ENCODE measurements at regions not wholly inside any gene's neighbourhood (a gene's known extent, or its start where the extent isn't known, plus 50 kb on each side); places are given as distances from the start of the nearest gene placed in this dataset.

- Histone ChIP-seq H3K27ac (ENCODE audit: low read length) (no peak overlapping the region), H2AFZ (ENCODE audit: low read depth, low read length) (no peak overlapping the region), H3K36me3 (replicated peaks; ENCODE audit: low read depth, low read length) (no peaks in the 10 kb centered on the region), H3K9me3 (ENCODE audit: insufficient read depth, low read length) (no peaks in the 10 kb centered on the region), H3K79me2 (ENCODE audit: low read length) (no peaks in the 10 kb centered on the region), H3K4me2 (ENCODE audit: low read length) (no peak overlapping the region), H3K9ac (ENCODE audit: low read length) (no peak overlapping the region), H3K27me3 (ENCODE audit: low read depth, low read length) (no peaks in the 10 kb centered on the region), H3K4me3 (ENCODE audit: low read length) (no peak overlapping the region), H4K20me1 (ENCODE audit: insufficient read depth, low read length) (no peaks in the 10 kb centered on the region), H3K4me1 (ENCODE audit: low read length) (no peaks in the 10 kb centered on the region)
- TF ChIP-seq, protein P1, sequence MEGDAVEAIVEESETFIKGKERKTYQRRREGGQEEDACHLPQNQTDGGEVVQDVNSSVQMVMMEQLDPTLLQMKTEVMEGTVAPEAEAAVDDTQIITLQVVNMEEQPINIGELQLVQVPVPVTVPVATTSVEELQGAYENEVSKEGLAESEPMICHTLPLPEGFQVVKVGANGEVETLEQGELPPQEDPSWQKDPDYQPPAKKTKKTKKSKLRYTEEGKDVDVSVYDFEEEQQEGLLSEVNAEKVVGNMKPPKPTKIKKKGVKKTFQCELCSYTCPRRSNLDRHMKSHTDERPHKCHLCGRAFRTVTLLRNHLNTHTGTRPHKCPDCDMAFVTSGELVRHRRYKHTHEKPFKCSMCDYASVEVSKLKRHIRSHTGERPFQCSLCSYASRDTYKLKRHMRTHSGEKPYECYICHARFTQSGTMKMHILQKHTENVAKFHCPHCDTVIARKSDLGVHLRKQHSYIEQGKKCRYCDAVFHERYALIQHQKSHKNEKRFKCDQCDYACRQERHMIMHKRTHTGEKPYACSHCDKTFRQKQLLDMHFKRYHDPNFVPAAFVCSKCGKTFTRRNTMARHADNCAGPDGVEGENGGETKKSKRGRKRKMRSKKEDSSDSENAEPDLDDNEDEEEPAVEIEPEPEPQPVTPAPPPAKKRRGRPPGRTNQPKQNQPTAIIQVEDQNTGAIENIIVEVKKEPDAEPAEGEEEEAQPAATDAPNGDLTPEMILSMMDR (IDR thresholded peaks at IDR 0.05; ENCODE audit: low read depth, low read length) = no peak
- no peak for TF ChIP-seq EZH2phosphoT487 (IDR thresholded peaks at IDR 0.05; ENCODE audit: low read depth)
Measured at GRCh38 chr5:135106610-135107471, 72.8 kb upstream of the PITX1 start.

- Histone ChIP-seq H4K20me1 (ENCODE audit: insufficient read depth, low read length) (no peaks in the 10 kb centered on the region), H3K27me3 (ENCODE audit: low read depth, low read length) (no peaks in the 10 kb centered on the region), H3K79me2 (ENCODE audit: low read length) (no peaks in the 10 kb centered on the region), H3K9me3 (ENCODE audit: insufficient read depth, low read length) (no peaks in the 10 kb centered on the region), H3K4me2 (ENCODE audit: low read length) (no peak overlapping the region), H3K36me3 (replicated peaks; ENCODE audit: low read depth, low read length) (no peaks in the 10 kb centered on the region), H3K27ac (ENCODE audit: low read length) (no peak overlapping the region), H3K4me1 (ENCODE audit: low read length) (no peaks in the 10 kb centered on the region), H2AFZ (ENCODE audit: low read depth, low read length) (no peak overlapping the region), H3K9ac (ENCODE audit: low read length) (no peak overlapping the region), H3K4me3 (ENCODE audit: low read length) (no peak overlapping the region)
- TF ChIP-seq, protein P1 (IDR thresholded peaks at IDR 0.05; ENCODE audit: low read depth, low read length) = no peak
- no peak for TF ChIP-seq EZH2phosphoT487 (IDR thresholded peaks at IDR 0.05; ENCODE audit: low read depth)
Measured at GRCh38 chr5:135106136-135106535, 72.1 kb upstream of the PITX1 start.

DNA sequence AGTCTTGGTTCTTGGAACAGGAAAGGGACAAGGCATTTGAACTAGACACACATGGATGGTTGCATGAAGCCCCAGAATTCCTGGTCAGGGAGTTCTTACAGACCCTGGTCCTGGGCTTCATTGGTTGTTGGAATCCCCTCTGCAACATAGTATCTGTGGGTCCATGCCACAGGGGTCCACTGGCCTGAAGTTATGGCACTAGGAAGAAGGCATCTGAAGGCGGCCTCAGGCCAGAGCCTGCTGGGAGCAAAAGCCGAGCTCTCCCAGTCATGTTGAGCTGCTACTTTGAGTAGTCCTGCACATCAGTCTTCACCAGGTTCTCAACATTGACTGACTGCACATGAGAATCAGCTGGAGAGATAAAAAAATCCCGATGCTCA, 71.1 kb upstream of the PITX1 start:
- Histone ChIP-seq H3K4me3 (ENCODE audit: low read length) (no peak overlapping the region), H3K4me1 (ENCODE audit: low read length) (no peaks in the 10 kb centered on the region), H4K20me1 (ENCODE audit: insufficient read depth, low read length) (no peaks in the 10 kb centered on the region), H3K9ac (ENCODE audit: low read length) (no peak overlapping the region), H3K36me3 (replicated peaks; ENCODE audit: low read depth, low read length) (no peaks in the 10 kb centered on the region), H3K27me3 (ENCODE audit: low read depth, low read length) (no peaks in the 10 kb centered on the region), H3K27ac (ENCODE audit: low read length) (no peak overlapping the region), H2AFZ (ENCODE audit: low read depth, low read length) (no peak overlapping the region), H3K4me2 (ENCODE audit: low read length) (no peak overlapping the region), H3K79me2 (ENCODE audit: low read length) (no peaks in the 10 kb centered on the region), H3K9me3 (ENCODE audit: insufficient read depth, low read length) (no peaks in the 10 kb centered on the region)
- TF ChIP-seq, protein P1 (IDR thresholded peaks at IDR 0.05; ENCODE audit: low read depth, low read length) = no peak
- no peak for TF ChIP-seq EZH2phosphoT487 (IDR thresholded peaks at IDR 0.05; ENCODE audit: low read depth)

DNA sequence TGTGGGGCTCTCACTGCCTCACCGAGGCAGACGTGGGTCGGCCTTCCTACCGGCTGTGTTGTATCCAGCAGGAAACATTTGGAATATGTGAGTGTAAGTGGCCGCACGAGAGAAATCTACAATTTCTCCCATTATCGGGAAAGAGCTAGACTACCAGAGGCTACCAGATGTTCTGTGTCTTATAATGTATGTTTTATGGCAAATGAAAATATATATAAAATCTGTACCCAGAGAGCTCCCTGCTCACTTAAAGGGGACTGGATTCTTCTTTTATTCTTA, 69.5 kb upstream of the PITX1 start:
- Histone ChIP-seq H2AFZ (ENCODE audit: low read depth, low read length) (no peak overlapping the region), H3K27me3 (ENCODE audit: low read depth, low read length) (no peaks in the 10 kb centered on the region), H3K27ac (ENCODE audit: low read length) (no peak overlapping the region), H3K4me2 (ENCODE audit: low read length) (no peak overlapping the region), H3K36me3 (replicated peaks; ENCODE audit: low read depth, low read length) (no peaks in the 10 kb centered on the region), H3K9ac (ENCODE audit: low read length) (no peak overlapping the region), H3K9me3 (ENCODE audit: insufficient read depth, low read length) (no peaks in the 10 kb centered on the region), H3K4me1 (ENCODE audit: low read length) (no peaks in the 10 kb centered on the region), H3K4me3 (ENCODE audit: low read length) (no peak overlapping the region), H4K20me1 (ENCODE audit: insufficient read depth, low read length) (no peaks in the 10 kb centered on the region), H3K79me2 (ENCODE audit: low read length) (no peaks in the 10 kb centered on the region)
- no peak for TF ChIP-seq EZH2phosphoT487 (IDR thresholded peaks at IDR 0.05; ENCODE audit: low read depth)
- TF ChIP-seq, protein P1 (IDR thresholded peaks at IDR 0.05; ENCODE audit: low read depth, low read length) = no peak

All from OCI-LY3 (cell line).